ENCODE measurements at regions not wholly inside any gene's neighbourhood (a gene's known extent, or its start where the extent isn't known, plus 50 kb on each side); places are given as distances from the start of the nearest gene placed in this dataset.
A peak's percentile ranks its signal among the peaks of the same experiment; 100 is the strongest.

- no peak overlapping the region for H3K27ac ChIP-seq
- no peaks in the 10 kb centered on the region for H3K9me3 ChIP-seq
- 89 to 93% methylated on average over 1 of the region's 1 CpG for WGBS, 2 donors
- H3K4me3 ChIP-seq, result no peak overlapping the region
- intact Hi-C loops (cut with DNase I; ENCODE audit: low total_unique reads), result no loop called here
- no peak for DNase-seq
- no peaks in the 10 kb centered on the region for H3K36me3 ChIP-seq (ENCODE audit: low read depth, missing control alignments)
- TF ChIP-seq, protein P1, sequence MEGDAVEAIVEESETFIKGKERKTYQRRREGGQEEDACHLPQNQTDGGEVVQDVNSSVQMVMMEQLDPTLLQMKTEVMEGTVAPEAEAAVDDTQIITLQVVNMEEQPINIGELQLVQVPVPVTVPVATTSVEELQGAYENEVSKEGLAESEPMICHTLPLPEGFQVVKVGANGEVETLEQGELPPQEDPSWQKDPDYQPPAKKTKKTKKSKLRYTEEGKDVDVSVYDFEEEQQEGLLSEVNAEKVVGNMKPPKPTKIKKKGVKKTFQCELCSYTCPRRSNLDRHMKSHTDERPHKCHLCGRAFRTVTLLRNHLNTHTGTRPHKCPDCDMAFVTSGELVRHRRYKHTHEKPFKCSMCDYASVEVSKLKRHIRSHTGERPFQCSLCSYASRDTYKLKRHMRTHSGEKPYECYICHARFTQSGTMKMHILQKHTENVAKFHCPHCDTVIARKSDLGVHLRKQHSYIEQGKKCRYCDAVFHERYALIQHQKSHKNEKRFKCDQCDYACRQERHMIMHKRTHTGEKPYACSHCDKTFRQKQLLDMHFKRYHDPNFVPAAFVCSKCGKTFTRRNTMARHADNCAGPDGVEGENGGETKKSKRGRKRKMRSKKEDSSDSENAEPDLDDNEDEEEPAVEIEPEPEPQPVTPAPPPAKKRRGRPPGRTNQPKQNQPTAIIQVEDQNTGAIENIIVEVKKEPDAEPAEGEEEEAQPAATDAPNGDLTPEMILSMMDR (IDR thresholded peaks at IDR 0.05), result no peak
- no peak for TF ChIP-seq POLR2A (IDR thresholded peaks at IDR 0.05)
- no peaks in the 10 kb centered on the region for H3K27me3 ChIP-seq
- H3K4me1 ChIP-seq, result no peaks in the 10 kb centered on the region
Observed at GRCh38 chr13:59210543-59210942, 953.2 kb downstream of the DIAPH3 start.

- intact Hi-C loops (cut with DNase I; ENCODE audit: low total_unique reads), result no loop called here
- 74 to 83% methylated on average over 3 of the region's 3 CpGs for WGBS, 2 donors
- no peak for TF ChIP-seq POLR2A (IDR thresholded peaks at IDR 0.05)
- TF ChIP-seq, protein P1 (IDR thresholded peaks at IDR 0.05), result no peak
- Histone ChIP-seq H3K4me3 (no peak overlapping the region), H3K4me1 (no peaks in the 10 kb centered on the region), H3K27me3 (no peaks in the 10 kb centered on the region), H3K36me3 (ENCODE audit: low read depth, missing control alignments) (no peaks in the 10 kb centered on the region), H3K27ac (no peak overlapping the region), H3K9me3 (no peaks in the 10 kb centered on the region)
- no peak for DNase-seq
Observed at GRCh38 chr13:59211606-59212005, 952.1 kb downstream of the DIAPH3 start.

DNA sequence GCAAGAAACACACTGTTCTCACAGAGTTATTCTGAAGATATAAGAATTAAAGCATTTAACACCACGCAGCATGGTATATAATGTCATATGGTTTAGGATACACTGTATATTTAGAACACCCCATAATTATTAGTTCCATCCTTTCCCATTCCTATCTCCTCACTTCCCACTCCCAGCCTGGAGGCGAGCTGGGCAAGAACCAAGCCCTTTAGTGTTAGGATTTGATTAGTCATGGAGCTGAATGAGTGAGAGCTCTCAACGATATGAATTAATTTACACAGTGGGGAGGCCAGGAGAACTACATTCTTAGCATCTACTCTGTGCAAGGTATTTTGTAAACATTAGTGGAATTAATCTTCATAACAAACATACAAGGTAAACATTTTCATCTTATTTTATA, 934.3 kb downstream of the DIAPH3 start:
- H3K9me3 ChIP-seq, result no peaks in the 10 kb centered on the region
- no peak for DNase-seq
- no peak overlapping the region for H3K4me3 ChIP-seq
- intact Hi-C loops (cut with DNase I; ENCODE audit: low total_unique reads), result no loop called here
- WGBS, 2 donors, result 85 to 91% methylated on average over 3 of the region's 3 CpGs
- no peak overlapping the region for H3K27ac ChIP-seq
- H3K36me3 ChIP-seq (ENCODE audit: low read depth, missing control alignments), result no peaks in the 10 kb centered on the region
- TF ChIP-seq POLR2A (IDR thresholded peaks at IDR 0.05), result no peak
- TF ChIP-seq, protein P1 (IDR thresholded peaks at IDR 0.05), result no peak
- no peaks in the 10 kb centered on the region for H3K4me1 ChIP-seq
- no peaks in the 10 kb centered on the region for H3K27me3 ChIP-seq

DNA sequence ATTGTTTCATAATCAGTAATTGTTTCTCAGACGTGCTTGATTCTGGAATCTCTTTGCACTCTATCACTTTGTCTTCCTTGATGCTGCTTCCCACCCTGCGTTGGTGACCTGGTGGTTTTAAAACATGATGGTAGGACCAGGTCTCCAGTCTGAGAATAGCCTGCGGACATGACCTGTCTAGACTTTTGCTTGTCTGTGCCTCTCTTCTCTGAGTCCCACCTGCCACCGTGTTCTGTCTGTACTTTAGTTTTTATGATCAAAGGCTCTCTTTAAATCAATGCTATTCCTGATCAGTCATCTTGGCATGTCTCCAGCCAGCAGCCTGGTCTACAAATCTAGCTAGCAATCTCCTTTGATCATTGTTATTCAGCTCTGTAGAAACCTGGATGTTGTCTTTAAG, 933.9 kb downstream of the DIAPH3 start:
- Histone ChIP-seq H3K36me3 (ENCODE audit: low read depth, missing control alignments) (no peaks in the 10 kb centered on the region), H3K4me1 (no peaks in the 10 kb centered on the region), H3K9me3 (no peaks in the 10 kb centered on the region), H3K4me3 (no peak overlapping the region), H3K27me3 (no peaks in the 10 kb centered on the region), H3K27ac (no peak overlapping the region)
- WGBS, 2 donors, result 75 to 76% methylated on average over 4 of the region's 4 CpGs
- TF ChIP-seq POLR2A (IDR thresholded peaks at IDR 0.05), result no peak
- TF ChIP-seq, protein P1 (IDR thresholded peaks at IDR 0.05), result no peak
- no peak for DNase-seq
- intact Hi-C loops (cut with DNase I; ENCODE audit: low total_unique reads), result no loop called here

GRCh38 chr13:59230484-59231264, 933.1 kb downstream of the DIAPH3 start:
- 73 to 87% methylated on average over 2 of the region's 2 CpGs for WGBS, 2 donors
- H3K27ac ChIP-seq, result no peak overlapping the region
- TF ChIP-seq POLR2A (IDR thresholded peaks at IDR 0.05), result no peak
- TF ChIP-seq, protein P1 (IDR thresholded peaks at IDR 0.05), result no peak
- intact Hi-C loops (cut with DNase I; ENCODE audit: low total_unique reads), result no loop called here
- no peaks in the 10 kb centered on the region for H3K36me3 ChIP-seq (ENCODE audit: low read depth, missing control alignments)
- H3K4me3 ChIP-seq, result no peak overlapping the region
- DNase-seq, result peak; percentile 24
- no peaks in the 10 kb centered on the region for H3K4me1 ChIP-seq
- H3K27me3 ChIP-seq, result no peaks in the 10 kb centered on the region
- no peaks in the 10 kb centered on the region for H3K9me3 ChIP-seq
